HUES6 (cell line): ENCODE measurements at regions not wholly inside any gene's neighbourhood (a gene's known extent, or its start where the extent isn't known, plus 50 kb on each side); places are given as distances from the start of the nearest gene placed in this dataset.

Experiments
- H3K27ac ChIP-seq: 2 replicates; pipeline ENCODE4 v1.7.0; 2013; ENCODE audit warnings: low read depth, mild to moderate bottlenecking, low read length, inconsistent platforms
- H3K27me3 ChIP-seq: 2 replicates; pipeline ENCODE4 v1.6.1; 2013; ENCODE audit warnings: low read length; ENCODE audit not compliant: control insufficient read depth, insufficient read depth
- H3K36me3 ChIP-seq: 2 replicates; pipeline ENCODE4 v1.6.1; 2013; ENCODE audit warnings: low read length; ENCODE audit not compliant: control insufficient read depth, insufficient read depth
- H3K4me1 ChIP-seq: 2 replicates; pipeline ENCODE4 v1.6.1; 2013; ENCODE audit warnings: low read length; ENCODE audit not compliant: control insufficient read depth, insufficient read depth
- H3K4me3 ChIP-seq: 2 replicates; pipeline ENCODE4 v1.5.1; 2013; ENCODE audit warnings: low read depth, low read length
- H3K9ac ChIP-seq: one replicate; pipeline ENCODE4 v1.6.1; 2013; ENCODE audit warnings: mild to moderate bottlenecking, low read length
- H3K9me3 ChIP-seq: 2 replicates; pipeline ENCODE4 v1.6.1; 2013; ENCODE audit warnings: low read depth, low read length; ENCODE audit not compliant: control insufficient read depth, insufficient read depth

DNA sequence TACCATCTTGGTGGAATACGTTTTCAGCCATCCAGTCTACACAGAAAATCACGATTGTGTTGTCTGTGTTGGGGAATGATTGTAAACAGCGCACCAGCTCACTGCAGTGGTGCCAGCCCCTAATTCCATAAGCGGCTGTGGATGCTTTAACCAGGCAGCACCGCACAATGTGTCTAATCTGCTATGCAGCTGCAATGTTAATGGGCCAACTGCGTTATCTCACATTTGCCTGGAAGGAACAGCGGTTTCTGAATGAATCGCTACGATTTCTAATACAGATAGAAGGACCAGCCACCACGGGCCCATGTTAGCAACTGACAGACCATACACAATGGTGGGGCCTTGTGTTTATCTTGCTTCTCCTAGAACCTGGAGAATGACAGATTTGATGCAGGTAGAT, 384.5 kb upstream of the KIRREL3 start:
- H3K27ac ChIP-seq = no peak overlapping the region
- H3K9ac ChIP-seq = no peak overlapping the region
- H3K27me3 ChIP-seq = no peaks in the 10 kb centered on the region
- H3K9me3 ChIP-seq = no peaks in the 10 kb centered on the region
- no peaks in the 10 kb centered on the region for H3K36me3 ChIP-seq
- H3K4me1 ChIP-seq = no peaks in the 10 kb centered on the region
- no peak overlapping the region for H3K4me3 ChIP-seq

- Histone ChIP-seq H3K4me3 (no peak overlapping the region), H3K4me1 (no peaks in the 10 kb centered on the region), H3K9me3 (no peaks in the 10 kb centered on the region), H3K36me3 (no peaks in the 10 kb centered on the region), H3K9ac (no peak overlapping the region), H3K27me3 (no peaks in the 10 kb centered on the region), H3K27ac (no peak overlapping the region)
Observed at GRCh38 chr11:127383026-127383425, 382.5 kb upstream of the KIRREL3 start.

DNA sequence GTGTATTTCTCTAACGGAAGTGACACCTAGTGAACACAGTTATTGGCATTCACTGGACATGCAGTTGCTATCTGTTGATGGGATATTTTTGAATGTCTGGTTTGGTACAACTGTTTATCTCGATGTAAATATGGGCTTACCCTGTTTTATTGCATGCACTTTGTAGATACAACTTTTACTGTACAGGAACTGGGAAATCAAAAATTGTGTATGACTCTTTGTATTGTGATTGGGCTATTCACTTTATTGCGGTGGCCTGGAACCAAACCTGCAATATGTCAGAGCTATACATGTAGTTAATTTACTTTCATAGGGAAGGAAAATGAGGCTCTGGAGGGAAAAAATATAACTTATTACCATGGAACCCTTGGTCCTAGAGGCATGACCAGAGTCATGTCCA, 380.7 kb upstream of the KIRREL3 start:
- no peaks in the 10 kb centered on the region for H3K9me3 ChIP-seq
- H3K27me3 ChIP-seq = no peaks in the 10 kb centered on the region
- H3K27ac ChIP-seq = no peak overlapping the region
- H3K4me1 ChIP-seq = no peaks in the 10 kb centered on the region
- H3K9ac ChIP-seq = no peak overlapping the region
- no peak overlapping the region for H3K4me3 ChIP-seq
- H3K36me3 ChIP-seq = no peaks in the 10 kb centered on the region

GRCh38 chr11:127379686-127380085, 379.1 kb upstream of the KIRREL3 start:
- H3K27ac ChIP-seq = no peak overlapping the region
- H3K9ac ChIP-seq = no peak overlapping the region
- no peaks in the 10 kb centered on the region for H3K27me3 ChIP-seq
- no peaks in the 10 kb centered on the region for H3K36me3 ChIP-seq
- no peaks in the 10 kb centered on the region for H3K9me3 ChIP-seq
- no peaks in the 10 kb centered on the region for H3K4me1 ChIP-seq
- H3K4me3 ChIP-seq = no peak overlapping the region

DNA sequence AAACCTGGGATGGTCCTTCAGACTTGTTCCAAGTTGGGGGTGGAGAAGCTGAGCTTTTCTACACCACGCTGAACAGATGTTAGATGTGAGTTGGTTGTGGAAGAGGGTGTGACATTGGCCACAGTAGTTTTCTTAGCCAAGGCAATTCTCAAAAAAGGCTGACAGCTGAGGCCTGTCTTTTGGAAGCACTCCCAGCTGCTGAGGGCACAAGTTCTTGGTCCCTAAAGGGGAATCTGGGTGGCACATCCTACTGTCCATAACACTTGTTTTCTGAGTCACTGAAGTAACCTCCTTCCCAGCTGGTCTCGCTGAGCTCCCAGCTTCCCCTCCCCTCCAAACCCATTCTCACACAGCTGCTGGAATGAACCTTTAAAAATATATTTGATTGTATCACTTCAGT, 375.7 kb upstream of the KIRREL3 start:
- no peak overlapping the region for H3K4me3 ChIP-seq
- H3K36me3 ChIP-seq = no peaks in the 10 kb centered on the region
- H3K4me1 ChIP-seq = no peaks in the 10 kb centered on the region
- H3K9ac ChIP-seq = no peak overlapping the region
- no peaks in the 10 kb centered on the region for H3K27me3 ChIP-seq
- peaks cover 2% of the 10 kb centered on the region; the same call in 1 of the 2 replicates for H3K9me3 ChIP-seq
- no peak overlapping the region for H3K27ac ChIP-seq

GRCh38 chr11:127369356-127369755, 368.8 kb upstream of the KIRREL3 start:
- Histone ChIP-seq H3K9me3 (peaks cover 6% of the 10 kb centered on the region; the same call in 1 of the 2 replicates), H3K4me3 (no peak overlapping the region), H3K9ac (no peak overlapping the region), H3K4me1 (no peaks in the 10 kb centered on the region), H3K36me3 (no peaks in the 10 kb centered on the region), H3K27ac (no peak overlapping the region), H3K27me3 (no peaks in the 10 kb centered on the region)

GRCh38 chr11:127362754-127363308, 362.3 kb upstream of the KIRREL3 start:
- H3K27ac ChIP-seq = no peak overlapping the region; the same call in 1 of the 2 replicates
- no peaks in the 10 kb centered on the region for H3K27me3 ChIP-seq
- no peaks in the 10 kb centered on the region for H3K36me3 ChIP-seq
- peaks cover 6% of the 10 kb centered on the region for H3K4me1 ChIP-seq
- peak overlapping the region; percentile 24 for H3K4me3 ChIP-seq
- H3K9ac ChIP-seq = peak overlapping the region; percentile 58
- no peaks in the 10 kb centered on the region for H3K9me3 ChIP-seq

DNA sequence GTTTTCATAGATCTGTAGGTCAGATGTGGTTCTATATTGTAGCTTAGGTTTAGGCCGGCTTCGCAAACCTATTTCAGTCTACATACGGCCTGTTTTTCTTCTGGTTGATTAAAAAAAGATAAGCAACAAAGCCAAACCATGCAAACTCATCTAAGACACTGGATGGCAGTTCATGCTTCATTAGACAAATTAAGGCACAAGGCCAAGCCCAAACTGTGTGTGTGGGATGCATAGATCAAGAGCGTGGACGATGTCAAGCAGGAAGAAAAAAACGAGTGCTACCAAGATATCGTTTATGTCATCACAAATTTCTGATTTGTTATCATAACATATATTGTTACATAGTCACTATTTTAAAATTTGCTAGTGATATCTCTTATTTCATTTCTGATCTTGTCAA, 357.6 kb upstream of the KIRREL3 start:
- no peaks in the 10 kb centered on the region for H3K9me3 ChIP-seq
- no peaks in the 10 kb centered on the region for H3K36me3 ChIP-seq
- no peak overlapping the region for H3K27ac ChIP-seq
- peaks cover 6% of the 10 kb centered on the region for H3K4me1 ChIP-seq
- H3K27me3 ChIP-seq = no peaks in the 10 kb centered on the region
- no peak overlapping the region for H3K4me3 ChIP-seq
- H3K9ac ChIP-seq = no peak overlapping the region

DNA sequence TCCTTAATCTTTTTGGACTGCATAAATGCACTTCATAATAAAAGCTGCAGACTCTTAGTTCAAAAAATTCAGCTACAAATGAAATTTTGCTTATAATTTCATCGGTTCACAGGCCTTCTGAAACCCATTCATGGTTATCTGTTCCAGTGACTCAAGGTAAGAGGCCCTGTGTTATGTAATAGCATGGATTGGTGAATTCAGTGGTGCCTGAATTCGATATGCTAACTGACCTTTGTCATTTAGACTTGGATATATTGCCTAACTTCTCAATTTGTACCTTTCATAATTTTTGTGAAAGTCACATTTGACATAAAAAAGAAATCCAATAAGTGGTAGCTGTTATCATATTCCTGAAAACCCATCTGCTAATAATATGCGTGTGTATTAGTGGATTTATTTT, 349.9 kb upstream of the KIRREL3 start:
- H3K27ac ChIP-seq = no peak overlapping the region
- 0 out of 2 replicates have a peak, but pooled peaks cover 4% of the 10 kb centered on the region for H3K4me1 ChIP-seq
- no peak overlapping the region for H3K4me3 ChIP-seq
- no peaks in the 10 kb centered on the region for H3K27me3 ChIP-seq
- no peak overlapping the region for H3K9ac ChIP-seq
- peaks cover 22% of the 10 kb centered on the region for H3K9me3 ChIP-seq
- H3K36me3 ChIP-seq = no peaks in the 10 kb centered on the region

DNA sequence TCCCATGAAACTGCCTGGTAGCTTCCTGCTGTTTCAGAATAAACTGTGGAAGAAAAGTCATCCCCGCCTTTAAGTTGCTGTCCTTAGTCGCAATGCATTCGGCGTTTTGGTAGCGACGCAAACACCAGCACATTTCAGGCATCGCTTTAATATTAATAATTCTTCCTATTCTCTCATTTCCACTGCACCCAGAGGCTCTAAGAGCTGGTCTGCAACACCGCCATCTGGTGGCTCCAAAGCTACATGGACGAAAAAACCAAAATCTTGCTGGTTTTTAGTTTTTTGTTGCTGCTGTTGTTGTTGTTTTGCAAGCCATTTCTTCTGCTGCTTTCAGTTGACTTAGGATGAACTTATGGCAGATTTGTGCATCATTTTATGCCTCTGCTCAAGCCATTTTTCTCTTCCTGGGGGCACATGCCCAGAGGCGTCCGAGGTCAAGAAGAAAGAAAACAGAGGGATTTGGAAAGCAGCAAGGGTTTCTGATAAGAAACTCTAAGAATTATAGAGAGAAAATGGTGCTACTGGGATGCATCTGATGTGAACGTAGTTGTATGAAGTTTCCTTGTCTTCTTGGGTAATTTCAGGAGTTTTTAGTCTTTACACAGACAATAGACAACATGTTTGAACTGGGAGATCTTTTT, 345.4 kb upstream of the KIRREL3 start:
- Histone ChIP-seq H3K4me1 (0 out of 2 replicates have a peak, but pooled peaks cover 4% of the 10 kb centered on the region), H3K9me3 (peaks cover 25% of the 10 kb centered on the region), H3K4me3 (no peak overlapping the region), H3K9ac (no peak overlapping the region), H3K27me3 (no peaks in the 10 kb centered on the region), H3K27ac (no peak overlapping the region), H3K36me3 (no peaks in the 10 kb centered on the region)

- H3K27me3 ChIP-seq = no peaks in the 10 kb centered on the region
- no peak overlapping the region for H3K27ac ChIP-seq
- H3K9ac ChIP-seq = no peak overlapping the region
- H3K4me3 ChIP-seq = no peak overlapping the region
- H3K4me1 ChIP-seq = no peaks in the 10 kb centered on the region; the same call in 1 of the 2 replicates
- peaks cover 10% of the 10 kb centered on the region for H3K9me3 ChIP-seq
- no peaks in the 10 kb centered on the region for H3K36me3 ChIP-seq
Observed at GRCh38 chr11:127340438-127340837, 339.9 kb upstream of the KIRREL3 start.
